ENCODE measurements at regions not wholly inside any gene's neighbourhood (a gene's known extent, or its start where the extent isn't known, plus 50 kb on each side); places are given as distances from the start of the nearest gene placed in this dataset.
"Not testable (repeated sequence)": the region's sequence is repeated elsewhere in the genome, so short reads cannot be mapped to it uniquely, and the experiment has no call there.

- DNase-seq (ENCODE audit: low spot score): not testable (repeated sequence)
Measured at GRCh38 chr16:33913601-33914000, 454.2 kb downstream of the TP53TG3F start.

GRCh38 chr16:33920761-33921545, 461.5 kb downstream of the TP53TG3F start:
- peak; percentile 1 for DNase-seq (ENCODE audit: low spot score)

GRCh38 chr16:33922914-33923313, 463.5 kb downstream of the TP53TG3F start:
- not testable (repeated sequence) for DNase-seq (ENCODE audit: low spot score)

GRCh38 chr16:33928026-33928425, 468.6 kb downstream of the TP53TG3F start:
- DNase-seq (ENCODE audit: low spot score): not testable (repeated sequence)

GRCh38 chr16:33932191-33932590, 472.8 kb downstream of the TP53TG3F start:
- not testable (repeated sequence) for DNase-seq (ENCODE audit: low spot score)

- DNase-seq (ENCODE audit: low spot score): not testable (repeated sequence)
Measured at GRCh38 chr16:33933039-33933438, 473.6 kb downstream of the TP53TG3F start.

GRCh38 chr16:33935766-33936165, 476.4 kb downstream of the TP53TG3F start:
- DNase-seq (ENCODE audit: low spot score): not testable (repeated sequence)

- DNase-seq (ENCODE audit: low spot score): not testable (repeated sequence)
Measured at GRCh38 chr16:33938097-33938496, 478.7 kb downstream of the TP53TG3F start.

GRCh38 chr16:33961536-33961935, 502.1 kb downstream of the TP53TG3F start:
- DNase-seq (ENCODE audit: low spot score): not testable (repeated sequence)

GRCh38 chr16:33965534-33965933, 506.1 kb downstream of the TP53TG3F start:
- not testable (repeated sequence) for DNase-seq (ENCODE audit: low spot score)

- not testable (repeated sequence) for DNase-seq (ENCODE audit: low spot score)
Measured at GRCh38 chr16:33966855-33967254, 507.4 kb downstream of the TP53TG3F start.

- not testable (repeated sequence) for DNase-seq (ENCODE audit: low spot score)
Measured at GRCh38 chr16:33974557-33974956, 515.1 kb downstream of the TP53TG3F start.

- not testable (repeated sequence) for DNase-seq (ENCODE audit: low spot score)
Measured at GRCh38 chr16:33975744-33976143, 516.3 kb downstream of the TP53TG3F start.

GRCh38 chr16:33976521-33976920, 517.1 kb downstream of the TP53TG3F start:
- DNase-seq (ENCODE audit: low spot score): not testable (repeated sequence)

GRCh38 chr16:33978784-33979183, 519.4 kb downstream of the TP53TG3F start:
- DNase-seq (ENCODE audit: low spot score): not testable (repeated sequence)

- not testable (repeated sequence) for DNase-seq (ENCODE audit: low spot score)
Measured at GRCh38 chr16:33979613-33980012, 520.2 kb downstream of the TP53TG3F start.

- not testable (repeated sequence) for DNase-seq (ENCODE audit: low spot score)
Measured at GRCh38 chr16:33980736-33981135, 521.3 kb downstream of the TP53TG3F start.

- not testable (repeated sequence) for DNase-seq (ENCODE audit: low spot score)
Measured at GRCh38 chr16:33984428-33984827, 525.0 kb downstream of the TP53TG3F start.

GRCh38 chr16:33986521-33986920, 527.1 kb downstream of the TP53TG3F start:
- DNase-seq (ENCODE audit: low spot score): not testable (repeated sequence)

- not testable (repeated sequence) for DNase-seq (ENCODE audit: low spot score)
Measured at GRCh38 chr16:33987348-33987963, 528.0 kb downstream of the TP53TG3F start.

GRCh38 chr16:33988012-33988411, 528.6 kb downstream of the TP53TG3F start:
- DNase-seq (ENCODE audit: low spot score): not testable (repeated sequence)

GRCh38 chr16:33990488-33990887, 531.1 kb downstream of the TP53TG3F start:
- not testable (repeated sequence) for DNase-seq (ENCODE audit: low spot score)

GRCh38 chr16:33992513-33993177, 533.2 kb downstream of the TP53TG3F start:
- DNase-seq (ENCODE audit: low spot score): not testable (repeated sequence)
